BJ (cell line): ENCODE measurements at regions not wholly inside any gene's neighbourhood (a gene's known extent, or its start where the extent isn't known, plus 50 kb on each side); places are given as distances from the start of the nearest gene placed in this dataset.

Source experiments
- CTCF ChIA-PET: fragments of 350-600 bp; formaldehyde crosslinking; extraction: SDS; loops from one replicate; lab custom pipeline; 2021; ENCODE audit warnings: antibody characterized with exemption, inconsistent platforms; lab: Yijun Ruan, JAX
- POLR2A ChIA-PET: fragments of 300-600 bp; sonication (Branson Sonifier 250); formaldehyde crosslinking; extraction: SDS; loops from one replicate; lab custom pipeline; 2021; ENCODE audit warnings: antibody characterized with exemption; lab: Charles Lee
- DNase-seq: peaks from one replicate; pipeline ENCODE4 v3.0.0-alpha.2; 2011; ENCODE audit warnings: low read depth
- H3K27me3 ChIP-seq: 2 replicates; pipeline ENCODE4 v1.6.0; 2011; ENCODE audit warnings: low read length; ENCODE audit not compliant: control insufficient read depth, insufficient read depth
- H3K36me3 ChIP-seq: 2 replicates; pipeline ENCODE4 v1.5.1; 2011; ENCODE audit warnings: low read length; ENCODE audit not compliant: control insufficient read depth, insufficient read depth
- H3K4me3 ChIP-seq: 2 replicates; pipeline ENCODE4 v1.5.1; 2011; ENCODE audit warnings: low read depth, mild to moderate bottlenecking, control low read depth, low read length
- TF ChIP-seq, protein P1 (sequence below): IDR thresholded peaks from 2 replicates; pipeline ENCODE4 v1.5.1; 2011; ENCODE audit warnings: low read depth, mild to moderate bottlenecking, control low read depth, inconsistent platforms, low read length, moderate library complexity; ENCODE audit not compliant: insufficient read depth

DNA sequence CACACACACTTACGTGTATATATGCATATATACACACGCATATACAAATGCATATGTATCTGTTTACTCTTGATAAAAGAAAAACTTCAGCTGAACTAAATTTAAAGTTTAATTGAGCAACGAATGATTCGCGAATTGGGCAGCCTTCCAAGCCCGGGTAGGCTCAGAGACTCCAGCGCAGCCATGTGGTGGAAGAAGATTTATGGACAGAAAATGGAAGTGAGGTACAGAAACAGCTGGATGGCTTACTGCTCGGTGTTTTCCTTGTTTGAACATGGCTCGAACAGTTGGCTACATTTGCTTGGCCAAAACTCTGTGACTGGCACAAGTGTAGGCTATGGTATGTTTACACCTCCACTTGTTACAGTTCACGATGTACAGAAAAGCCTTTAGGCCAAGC lies 239.3 kb upstream of the PRDM9 start:
- Histone ChIP-seq H3K4me3 (no peak overlapping the region), H3K27me3 (no peaks in the 10 kb centered on the region), H3K36me3 (no peaks in the 10 kb centered on the region)
- ChIA-PET CTCF (no interaction called here), POLR2A (no interaction called here)
- TF ChIP-seq, protein P1, sequence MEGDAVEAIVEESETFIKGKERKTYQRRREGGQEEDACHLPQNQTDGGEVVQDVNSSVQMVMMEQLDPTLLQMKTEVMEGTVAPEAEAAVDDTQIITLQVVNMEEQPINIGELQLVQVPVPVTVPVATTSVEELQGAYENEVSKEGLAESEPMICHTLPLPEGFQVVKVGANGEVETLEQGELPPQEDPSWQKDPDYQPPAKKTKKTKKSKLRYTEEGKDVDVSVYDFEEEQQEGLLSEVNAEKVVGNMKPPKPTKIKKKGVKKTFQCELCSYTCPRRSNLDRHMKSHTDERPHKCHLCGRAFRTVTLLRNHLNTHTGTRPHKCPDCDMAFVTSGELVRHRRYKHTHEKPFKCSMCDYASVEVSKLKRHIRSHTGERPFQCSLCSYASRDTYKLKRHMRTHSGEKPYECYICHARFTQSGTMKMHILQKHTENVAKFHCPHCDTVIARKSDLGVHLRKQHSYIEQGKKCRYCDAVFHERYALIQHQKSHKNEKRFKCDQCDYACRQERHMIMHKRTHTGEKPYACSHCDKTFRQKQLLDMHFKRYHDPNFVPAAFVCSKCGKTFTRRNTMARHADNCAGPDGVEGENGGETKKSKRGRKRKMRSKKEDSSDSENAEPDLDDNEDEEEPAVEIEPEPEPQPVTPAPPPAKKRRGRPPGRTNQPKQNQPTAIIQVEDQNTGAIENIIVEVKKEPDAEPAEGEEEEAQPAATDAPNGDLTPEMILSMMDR, result no peak
- no peak for DNase-seq

DNA sequence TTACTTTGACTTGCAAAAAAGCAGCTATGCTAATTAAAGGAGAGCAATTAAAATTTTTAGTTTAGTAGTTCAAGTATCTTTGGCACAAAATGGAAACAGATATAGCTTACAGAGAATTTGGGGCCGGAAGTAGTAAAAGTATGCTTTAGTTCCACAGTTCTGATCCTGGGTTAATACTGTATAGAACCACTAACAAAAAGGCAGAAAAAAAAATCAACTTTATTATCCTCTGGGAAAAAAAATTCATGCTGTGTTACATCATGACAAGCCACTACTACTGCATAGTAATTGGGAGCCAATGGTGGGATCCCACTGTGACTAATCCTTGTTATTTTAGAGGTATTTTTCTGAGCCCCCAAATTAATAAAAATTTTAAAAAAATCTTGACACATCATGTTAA lies 246.8 kb upstream of the PRDM9 start:
- no peaks in the 10 kb centered on the region for H3K36me3 ChIP-seq
- DNase-seq, result no peak
- H3K27me3 ChIP-seq, result no peaks in the 10 kb centered on the region
- CTCF ChIA-PET, result no interaction called here
- POLR2A ChIA-PET, result no interaction called here
- TF ChIP-seq, protein P1, result no peak
- H3K4me3 ChIP-seq, result no peak overlapping the region

DNA sequence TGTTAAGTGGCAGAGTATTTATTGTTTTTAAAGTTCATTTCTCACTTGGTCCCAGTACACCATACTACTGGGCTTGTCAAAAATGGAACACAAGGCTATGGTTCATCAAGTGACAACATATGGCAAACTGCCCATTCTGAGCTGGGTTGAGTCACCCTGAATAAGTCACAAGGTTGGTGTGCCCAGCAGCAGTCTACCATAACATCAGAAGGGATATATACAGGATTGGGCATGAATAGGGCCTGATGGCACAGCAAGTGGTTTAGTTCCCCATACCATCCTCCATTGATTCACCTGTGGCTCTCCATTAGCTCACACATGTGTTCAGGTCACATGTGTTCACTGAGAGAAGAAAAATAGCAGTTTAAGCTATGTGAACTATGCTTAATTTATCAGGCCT lies 249.8 kb upstream of the PRDM9 start:
- ChIA-PET POLR2A (no interaction called here), CTCF (no interaction called here)
- H3K4me3 ChIP-seq, result no peak overlapping the region
- no peak for DNase-seq
- TF ChIP-seq, protein P1, result no peak
- no peaks in the 10 kb centered on the region for H3K36me3 ChIP-seq
- H3K27me3 ChIP-seq, result no peaks in the 10 kb centered on the region

DNA sequence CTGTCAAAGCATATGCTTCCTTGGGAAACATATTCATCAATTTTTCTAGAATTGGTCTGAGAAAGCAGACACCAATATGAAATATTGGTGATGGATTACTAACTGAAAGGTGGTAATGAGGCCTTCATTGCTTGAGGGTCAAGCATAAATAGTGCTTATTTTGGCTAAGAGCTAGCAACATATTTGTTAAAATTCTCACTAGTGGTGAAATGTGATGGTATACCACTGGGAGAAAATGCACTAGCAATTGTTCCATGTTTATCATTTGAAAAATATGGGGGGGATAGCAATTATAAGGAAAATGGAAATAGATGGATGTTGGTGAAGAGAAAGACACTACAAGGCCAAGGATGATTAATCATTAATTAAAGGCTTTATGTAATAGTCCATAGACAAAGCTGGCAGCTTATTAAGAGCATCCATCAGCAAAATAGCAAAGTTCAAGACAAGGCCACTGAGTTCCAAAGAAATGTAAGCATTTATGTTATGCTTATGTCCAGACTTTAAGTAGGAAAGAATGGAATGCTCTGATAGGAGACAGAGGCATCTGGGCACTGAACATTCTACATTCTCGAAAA lies 253.7 kb upstream of the PRDM9 start:
- CTCF ChIA-PET, result no interaction called here
- no peaks in the 10 kb centered on the region for H3K27me3 ChIP-seq
- no peak for DNase-seq
- no peak overlapping the region for H3K4me3 ChIP-seq
- TF ChIP-seq, protein P1, result no peak
- POLR2A ChIA-PET, result no interaction called here
- no peaks in the 10 kb centered on the region for H3K36me3 ChIP-seq

DNA sequence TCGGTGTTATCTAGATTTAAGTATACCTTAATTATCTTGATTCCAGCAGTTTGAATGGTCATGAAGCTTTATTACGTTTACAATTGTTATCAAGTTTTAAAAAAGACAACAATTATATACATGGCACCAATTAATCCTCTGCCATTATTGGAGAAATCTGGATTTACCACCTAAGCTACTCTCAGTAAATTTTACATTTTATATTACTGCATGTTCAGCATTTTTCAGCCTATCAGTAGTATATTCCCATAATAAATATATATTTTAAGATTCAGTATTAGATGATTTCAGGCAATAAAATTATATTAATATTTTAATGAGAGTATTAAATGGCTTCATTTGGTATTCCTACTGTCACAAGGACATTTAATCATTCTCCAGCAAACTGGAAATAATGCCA lies 264.5 kb upstream of the PRDM9 start:
- H3K27me3 ChIP-seq, result no peaks in the 10 kb centered on the region
- CTCF ChIA-PET, result no interaction called here
- POLR2A ChIA-PET, result no interaction called here
- DNase-seq, result no peak
- no peaks in the 10 kb centered on the region for H3K36me3 ChIP-seq
- TF ChIP-seq, protein P1, result no peak
- H3K4me3 ChIP-seq, result no peak overlapping the region
